Hippocampal formation (tissue), 2 donors: ENCODE measurements at regions not wholly inside any gene's neighbourhood (a gene's known extent, or its start where the extent isn't known, plus 50 kb on each side); places are given as distances from the start of the nearest gene placed in this dataset.
"Not testable (repeated sequence)": the region's sequence is repeated elsewhere in the genome, so short reads cannot be mapped to it uniquely, and the experiment has no call there.

Source experiments
- DNase-seq, 2 donors: peaks; one replicate each; lab custom pipeline; 2025; lab: John Stamatoyannopoulos, UW

DNA sequence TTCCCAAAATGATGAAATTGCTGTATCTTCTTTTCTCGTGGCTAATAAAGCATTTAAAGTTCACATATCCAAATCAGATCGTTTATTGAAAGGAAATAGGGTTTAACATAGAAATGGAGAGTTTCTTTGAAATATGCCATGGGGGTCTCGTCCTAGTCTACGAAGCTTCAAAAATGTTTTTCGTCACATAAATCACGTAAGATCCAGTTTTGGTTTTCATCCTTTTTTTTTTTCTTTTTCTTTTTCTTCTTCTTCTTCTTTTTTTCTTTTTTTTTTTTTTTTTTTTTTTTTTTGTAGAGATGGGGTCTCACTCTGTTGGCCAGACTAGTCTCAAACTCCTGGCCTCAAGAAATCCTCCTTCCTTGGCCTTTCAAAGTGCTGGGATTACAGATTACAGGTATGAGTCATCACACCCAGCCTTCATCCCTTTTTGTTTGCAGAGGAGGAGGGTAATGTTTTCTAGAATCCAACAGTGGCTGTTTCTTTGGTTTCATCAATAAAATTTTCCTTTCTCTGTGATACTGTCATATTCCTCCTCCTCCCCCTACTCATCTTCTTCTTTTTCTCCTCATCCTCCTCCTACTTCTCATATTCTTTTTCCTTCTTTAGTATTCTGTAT, 94.7 kb upstream of the LOC128125822 start:
- DNase-seq: no peak

DNA sequence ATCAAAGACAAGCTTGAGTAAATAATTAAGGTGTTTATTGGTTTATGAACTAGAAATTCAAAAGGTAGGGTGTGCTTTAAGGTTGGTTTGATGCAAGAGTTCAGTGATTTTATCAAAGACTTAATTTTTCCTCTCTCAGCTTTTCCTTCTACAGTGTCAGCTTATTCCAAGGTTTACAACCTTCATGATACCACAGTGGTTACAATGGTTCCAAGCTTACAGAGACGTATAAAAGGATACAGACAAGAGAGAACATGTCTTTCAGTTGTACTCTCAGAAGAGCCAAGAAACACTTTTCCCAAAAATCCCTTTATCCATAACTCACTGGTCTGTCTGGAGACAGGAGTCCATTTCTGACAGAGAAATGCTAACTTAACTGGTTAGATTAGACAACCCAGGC, 93.5 kb upstream of the LOC128125822 start:
- no peak for DNase-seq

DNA sequence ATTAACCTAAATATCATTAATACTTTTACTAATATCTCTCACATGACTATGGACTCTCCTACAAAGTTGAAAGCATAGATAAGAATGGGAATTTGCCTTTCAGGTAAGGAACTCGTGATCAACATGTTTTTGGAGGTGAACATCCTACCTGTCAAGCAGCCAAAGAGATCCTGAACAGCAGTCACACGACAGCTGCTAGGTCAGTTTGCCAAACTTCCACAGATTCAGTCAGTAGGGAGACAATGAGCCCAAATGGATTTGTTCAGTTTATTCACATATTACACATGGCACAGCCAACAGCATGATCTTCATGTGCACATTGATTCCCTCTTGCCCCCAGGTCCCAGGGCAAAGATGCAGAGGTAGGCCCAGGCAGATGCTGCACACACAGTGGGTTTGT, 86.1 kb upstream of the LOC128125822 start:
- DNase-seq: no peak

DNA sequence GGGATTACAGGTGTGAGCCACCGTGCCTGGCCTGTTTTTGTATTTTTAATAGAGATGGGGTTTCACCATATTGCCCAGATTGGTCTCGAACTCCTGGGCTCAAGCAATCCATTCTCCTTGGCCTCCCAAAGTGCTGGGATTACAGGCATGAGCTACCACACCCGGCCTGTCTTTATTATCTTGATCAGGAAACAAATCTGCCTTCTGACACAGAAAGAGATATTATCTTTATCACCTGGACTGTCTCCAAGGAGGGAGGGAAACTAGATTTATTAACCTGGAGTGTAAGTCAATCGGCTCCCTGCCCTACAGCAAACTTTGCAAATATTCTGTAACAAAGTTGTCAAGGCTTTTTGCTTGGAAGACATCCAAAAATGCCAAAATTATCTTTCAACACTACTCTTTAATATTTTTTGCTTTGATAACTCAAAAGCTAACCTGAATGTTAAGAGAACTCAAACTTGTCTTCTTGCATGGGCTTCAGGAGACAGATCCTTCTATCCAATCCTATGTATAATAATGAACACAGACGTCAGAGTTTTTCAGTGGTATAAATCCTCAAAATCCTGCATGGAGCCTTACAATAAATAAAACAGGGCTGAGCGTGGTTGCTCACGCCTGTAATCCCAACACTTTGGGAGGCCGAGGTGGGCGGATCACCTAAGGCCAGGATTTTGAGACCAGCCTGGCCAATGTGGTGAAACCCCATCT, 85.0 kb upstream of the LOC128125822 start:
- no peak for DNase-seq

DNA sequence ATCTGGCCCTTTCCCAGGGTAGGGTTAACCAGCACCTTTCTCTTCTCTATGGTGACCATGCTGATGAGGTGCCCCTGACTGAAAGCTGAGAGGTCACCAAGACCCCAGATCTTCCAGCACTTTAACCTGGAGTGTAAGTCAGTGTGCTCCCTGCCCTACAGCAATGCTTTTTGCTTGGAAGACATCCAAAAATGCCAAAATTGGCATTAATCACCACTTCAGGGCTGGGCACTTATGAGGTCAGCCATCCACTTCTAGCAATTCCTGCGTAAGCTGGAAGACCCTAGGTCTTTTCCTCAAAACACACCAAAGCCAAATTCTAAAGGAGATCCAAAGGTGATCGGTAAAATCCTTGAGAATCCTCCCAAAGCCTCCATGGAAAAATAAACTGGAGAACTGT, 81.2 kb upstream of the LOC128125822 start:
- DNase-seq: no peak

DNA sequence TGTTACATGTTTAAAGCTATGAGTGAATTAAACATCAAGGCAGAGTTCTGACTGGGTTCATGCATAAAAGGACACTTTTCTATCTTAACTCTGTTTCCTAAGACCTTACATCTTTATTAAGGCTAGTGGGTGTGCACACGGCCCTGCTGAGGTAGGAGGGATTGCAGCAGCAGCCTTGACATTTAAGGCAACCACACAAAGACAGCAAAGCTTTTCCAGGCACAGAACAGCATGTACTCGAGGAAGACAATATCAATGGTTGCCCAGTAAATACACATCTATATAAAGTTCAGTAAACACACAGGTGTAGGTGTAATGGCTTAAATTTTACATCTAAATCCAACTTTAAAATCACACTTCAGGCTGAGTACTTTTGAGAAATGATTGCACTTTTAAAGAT, 79.8 kb upstream of the LOC128125822 start:
- DNase-seq: no peak

DNA sequence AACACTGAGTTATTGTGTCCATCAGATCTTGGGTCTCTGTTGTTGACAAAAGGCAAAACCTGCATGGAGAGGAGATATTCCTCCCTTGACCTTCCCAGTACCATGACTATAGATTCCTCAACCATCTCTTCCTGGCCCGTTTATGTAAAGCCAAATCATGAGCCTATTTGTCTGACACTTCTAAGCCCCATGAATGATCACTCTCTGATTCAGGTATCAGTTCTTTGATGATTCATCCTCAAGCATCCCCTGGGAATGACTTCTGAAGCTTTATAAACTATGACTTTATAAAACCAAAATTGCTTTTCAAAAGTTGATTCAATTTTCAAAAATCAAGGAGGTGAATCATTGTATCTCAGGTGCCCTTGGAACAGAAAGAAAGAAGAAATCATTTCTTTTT, 78.7 kb upstream of the LOC128125822 start:
- no peak for DNase-seq

DNA sequence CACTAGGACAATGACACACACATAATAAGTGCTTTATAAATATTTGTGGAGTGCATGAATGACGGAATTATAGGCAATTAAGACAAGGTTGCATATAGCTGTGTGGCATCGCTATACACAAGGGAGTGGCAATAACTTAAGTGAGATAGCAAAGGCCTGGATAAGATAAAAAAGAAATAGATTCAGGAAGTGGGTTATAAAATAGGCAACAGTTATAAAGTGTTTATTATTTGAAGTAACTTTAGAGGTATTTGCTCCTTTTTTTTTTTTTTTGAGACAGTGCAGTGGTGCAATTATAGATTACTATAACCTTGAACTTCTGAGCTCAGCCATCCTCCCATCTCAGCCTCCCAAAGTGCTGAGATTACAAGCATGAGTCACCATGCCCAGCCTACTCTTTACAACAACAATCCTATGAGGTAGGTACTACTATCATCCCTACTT, 75.9 kb upstream of the LOC128125822 start:
- no peak for DNase-seq

DNA sequence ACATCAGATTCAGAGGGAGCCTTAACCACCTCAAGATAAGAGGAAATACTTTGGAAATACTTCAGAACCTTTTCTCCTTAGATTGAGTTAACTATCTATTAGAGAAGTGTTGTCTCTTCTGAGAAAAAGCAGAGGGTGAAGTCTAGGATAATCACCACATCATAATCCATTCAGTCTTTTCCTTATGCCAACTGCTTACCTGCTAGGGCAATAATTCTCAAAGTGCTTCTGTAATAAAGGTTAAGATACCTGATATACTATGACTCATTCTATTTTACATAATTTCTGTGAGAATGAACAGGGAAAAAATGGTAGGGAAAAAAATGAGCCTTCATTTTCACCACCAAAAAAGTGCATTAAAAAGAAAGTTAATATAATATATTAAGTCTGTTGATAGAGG, 70.1 kb upstream of the LOC128125822 start:
- no peak for DNase-seq

DNA sequence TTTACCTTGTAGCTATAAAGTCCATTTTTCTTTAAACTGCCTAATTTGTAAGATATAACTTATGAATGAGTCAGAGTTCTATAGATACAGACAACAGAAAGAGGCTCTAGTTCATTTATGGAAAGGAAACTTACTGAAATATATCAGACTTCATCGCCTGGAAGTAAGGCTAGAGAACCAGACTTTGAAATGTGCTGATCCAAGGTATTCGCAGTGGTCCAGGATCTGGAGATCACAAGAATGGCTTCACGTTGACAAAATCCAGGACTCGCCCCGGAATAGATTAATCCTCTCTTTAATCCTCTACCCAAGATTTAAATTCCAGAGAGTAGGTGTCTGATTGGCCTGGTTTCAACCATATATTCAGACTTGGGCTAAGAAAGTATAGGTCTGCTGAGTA, 69.1 kb upstream of the LOC128125822 start:
- no peak for DNase-seq

DNA sequence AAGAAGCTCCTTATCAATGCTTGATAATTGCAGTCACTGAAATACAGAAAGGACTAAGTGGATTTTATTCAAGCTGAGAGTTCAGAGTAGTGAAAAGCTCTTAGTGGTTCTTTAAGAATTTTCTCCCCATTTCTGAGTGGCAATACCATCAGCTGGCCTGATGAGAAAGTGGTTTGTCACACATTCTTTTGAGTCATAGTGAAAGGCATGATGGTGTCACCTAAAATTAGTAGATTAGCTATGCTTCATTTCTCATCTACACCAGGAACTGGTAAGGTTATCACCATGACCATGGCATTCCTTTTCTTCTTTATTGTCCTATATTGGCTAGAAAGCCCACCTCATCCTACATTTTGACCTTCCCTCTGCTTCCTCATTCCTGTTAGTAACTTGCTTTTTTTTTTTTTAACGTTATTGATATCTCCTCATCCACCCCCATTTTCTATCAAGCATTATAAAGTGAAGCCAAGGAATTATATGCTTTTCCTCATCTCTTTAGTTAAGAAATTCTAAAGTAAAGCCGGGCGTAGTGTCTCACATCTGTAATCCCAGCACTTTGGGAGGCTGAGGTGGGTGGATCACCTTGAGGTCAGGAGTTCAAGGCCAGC, 67.4 kb upstream of the LOC128125822 start:
- DNase-seq: no peak

DNA sequence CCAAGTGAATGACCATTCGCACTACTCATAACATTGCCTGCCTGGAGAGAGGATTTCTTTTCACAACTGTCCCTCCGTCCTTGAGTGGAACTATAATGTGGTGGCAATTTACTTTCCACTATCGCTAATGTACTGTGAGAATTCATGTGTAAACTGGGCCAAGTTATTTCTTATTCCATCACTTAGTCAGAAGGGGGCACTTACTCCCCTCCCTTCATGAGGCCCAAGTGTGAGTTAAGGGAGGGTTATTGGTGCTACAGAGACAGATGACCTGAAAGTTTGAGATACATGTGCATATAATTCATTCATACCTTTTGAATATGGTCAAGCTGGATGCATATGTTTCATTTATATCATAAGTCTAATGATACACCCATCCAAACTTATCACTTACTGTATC, 65.2 kb upstream of the LOC128125822 start:
- no peak for DNase-seq

DNA sequence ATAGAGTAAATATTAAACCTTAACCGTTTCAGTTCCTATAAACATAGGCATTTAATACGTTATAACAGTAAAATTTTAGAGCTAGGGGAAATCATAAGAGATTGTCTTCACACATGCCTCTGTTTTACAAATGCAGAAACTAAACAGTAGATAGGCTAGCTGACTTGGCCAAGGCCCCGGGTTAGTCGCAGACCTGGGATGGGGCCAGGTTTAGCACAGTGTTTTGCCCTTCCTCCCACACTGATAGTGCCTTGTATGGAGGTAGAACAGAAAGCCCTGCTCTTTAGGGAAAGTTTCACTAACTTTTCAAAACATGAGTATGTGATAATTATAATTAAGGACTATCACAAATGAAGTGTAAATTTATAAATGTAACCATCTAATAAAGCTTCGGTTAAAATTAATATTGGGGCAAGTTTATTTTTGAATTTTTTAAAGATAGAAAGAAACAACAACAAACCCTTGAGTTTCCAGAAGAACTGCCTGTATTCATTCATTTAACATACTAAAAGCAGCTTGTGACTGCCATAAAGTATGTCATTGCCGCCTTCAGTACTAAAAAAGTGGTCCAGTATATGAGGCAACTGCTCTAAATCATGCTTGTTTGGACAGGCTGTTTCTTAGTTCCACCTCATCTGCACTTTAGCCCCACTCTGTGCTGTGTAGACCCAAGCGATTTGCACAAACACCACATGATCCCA, 62.5 kb upstream of the LOC128125822 start:
- DNase-seq: no peak

DNA sequence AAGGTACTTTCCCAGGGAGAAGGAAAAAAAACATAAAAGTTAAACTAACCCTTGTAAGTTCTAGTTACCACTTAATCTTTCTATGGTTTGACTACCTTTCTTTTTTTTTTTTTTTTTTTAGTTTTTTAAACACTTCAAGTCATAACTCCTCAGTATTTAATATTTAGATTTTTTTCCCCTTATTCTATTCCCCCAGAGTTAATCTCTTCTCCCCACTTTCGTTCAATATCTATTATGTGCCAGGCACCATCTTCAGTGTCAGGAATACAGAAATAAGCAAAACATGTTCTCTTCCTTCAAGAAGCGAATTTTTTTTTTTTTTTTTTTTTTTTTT, 62.0 kb upstream of the LOC128125822 start:
- DNase-seq: no peak

DNA sequence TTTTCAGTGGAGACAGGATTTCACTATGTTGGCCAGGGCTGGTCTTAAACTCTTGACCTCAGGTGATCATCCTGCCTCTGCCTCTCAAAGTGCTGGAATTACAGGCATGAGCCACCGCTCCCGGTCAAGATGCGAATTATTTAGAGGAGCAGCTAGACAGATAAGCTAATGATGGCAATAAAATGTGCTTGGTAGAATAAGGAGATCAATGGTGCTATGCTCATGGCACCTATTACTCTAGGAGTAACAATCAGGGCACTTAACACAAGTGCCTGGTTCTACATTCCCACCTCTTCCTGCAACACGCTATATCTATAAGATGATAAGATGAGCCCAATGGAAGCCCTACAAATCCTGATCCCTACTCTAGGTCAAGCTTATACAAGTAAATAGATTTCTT, 61.4 kb upstream of the LOC128125822 start:
- no peak for DNase-seq

DNA sequence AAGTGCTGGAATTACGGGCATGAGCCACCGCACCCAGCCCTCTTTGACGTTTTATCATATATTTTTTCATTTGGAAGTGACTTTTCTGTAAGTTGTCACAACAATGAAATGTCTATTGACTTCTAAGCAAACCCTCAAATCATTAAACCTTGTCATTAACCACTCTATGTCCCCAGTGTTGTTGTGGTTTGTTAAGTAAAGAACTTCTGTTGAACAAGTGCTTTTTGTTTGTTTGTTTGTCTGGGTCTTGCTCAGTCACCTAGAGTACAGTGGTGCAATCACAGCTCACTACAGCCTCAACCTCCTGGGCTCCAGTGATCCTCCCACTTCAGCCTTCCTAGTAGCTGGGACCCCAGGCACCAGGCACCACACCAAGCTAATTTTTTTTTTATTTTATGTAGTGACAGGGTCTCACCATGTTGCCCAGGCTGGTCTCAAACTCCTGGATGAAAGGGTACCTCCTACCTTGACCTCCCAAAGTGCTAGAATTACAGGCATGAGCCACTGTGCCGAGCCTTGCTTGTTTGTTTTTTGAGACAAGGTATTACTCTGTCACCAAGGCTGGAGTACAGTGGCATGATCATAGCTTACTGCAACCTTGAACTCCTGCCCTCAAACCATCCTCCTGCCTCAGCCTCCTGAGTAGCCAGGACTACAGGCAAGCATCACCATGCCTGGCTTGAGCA, 57.6 kb upstream of the LOC128125822 start:
- no peak for DNase-seq

DNA sequence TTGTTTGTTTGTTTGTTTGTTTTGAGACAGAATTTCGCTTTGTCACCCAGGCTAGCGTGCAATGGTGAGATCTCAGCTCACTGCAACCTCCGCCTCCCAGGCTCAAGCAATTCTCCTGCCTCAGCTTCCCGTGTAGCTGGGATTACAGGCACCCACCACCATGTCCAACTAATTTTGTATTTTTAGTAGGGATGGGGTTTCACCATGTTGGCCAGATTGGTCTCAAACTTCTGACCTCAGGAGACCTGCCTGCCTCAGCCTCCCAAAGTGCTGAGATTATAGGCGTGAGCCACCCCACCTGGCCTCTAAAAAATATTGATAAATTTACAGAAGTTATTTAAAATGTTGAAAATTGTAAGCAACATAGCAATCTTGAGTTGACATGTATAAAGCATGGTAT, 57.1 kb upstream of the LOC128125822 start:
- not testable (repeated sequence) for DNase-seq

DNA sequence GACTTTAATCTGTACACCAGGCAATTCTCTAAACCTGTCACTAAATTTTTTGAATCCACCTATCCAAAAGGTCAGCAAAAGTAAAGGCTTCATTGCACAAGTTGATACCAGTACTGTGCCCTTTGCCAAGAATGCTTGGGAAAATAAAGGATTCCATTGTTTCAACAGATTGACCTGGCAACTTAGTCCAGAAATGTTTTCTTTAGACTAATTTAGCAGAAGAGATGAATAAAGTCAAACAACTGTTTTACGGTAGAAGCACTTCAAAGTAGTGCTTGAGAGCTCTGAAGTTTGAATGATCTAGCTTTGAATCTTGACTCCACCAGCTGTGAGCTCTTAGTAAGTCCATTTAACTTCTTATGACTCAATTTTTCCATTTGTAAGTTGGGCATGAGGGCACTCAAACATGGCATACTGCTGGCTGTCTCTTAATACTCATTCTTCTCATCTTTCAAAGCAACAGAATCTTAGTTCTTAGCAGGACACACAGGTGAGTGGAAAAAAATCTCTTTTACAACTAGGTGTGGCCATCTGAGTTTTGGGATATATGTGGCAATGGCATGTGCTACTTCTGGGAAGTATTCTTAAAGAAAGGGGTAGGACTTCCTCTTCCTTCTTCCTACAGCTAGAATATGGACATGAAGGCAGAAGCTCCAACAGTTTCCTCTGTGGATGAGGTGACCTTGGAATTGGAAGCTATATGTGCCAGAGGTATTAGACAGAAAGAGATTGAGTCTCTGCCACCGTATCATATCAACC, 55.9 kb upstream of the LOC128125822 start:
- DNase-seq: no peak

DNA sequence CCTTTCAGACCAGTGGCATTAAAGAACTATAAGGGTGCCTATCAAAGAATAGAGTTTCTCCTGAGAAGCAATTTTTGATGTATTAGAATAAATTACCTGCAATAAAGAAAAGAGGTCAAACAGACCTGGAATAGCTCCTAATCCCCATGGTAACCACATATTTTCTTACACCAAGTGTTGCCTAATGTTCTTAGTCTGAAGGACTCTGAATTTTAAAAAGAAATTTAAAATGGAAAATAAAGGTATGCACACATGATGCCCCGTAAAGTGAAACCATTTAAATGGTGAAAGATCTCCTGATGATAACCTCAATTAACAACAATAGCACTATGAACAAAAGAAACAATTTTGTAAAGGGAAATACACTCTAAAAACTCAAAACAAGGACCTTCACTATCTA, 55.1 kb upstream of the LOC128125822 start:
- no peak for DNase-seq

DNA sequence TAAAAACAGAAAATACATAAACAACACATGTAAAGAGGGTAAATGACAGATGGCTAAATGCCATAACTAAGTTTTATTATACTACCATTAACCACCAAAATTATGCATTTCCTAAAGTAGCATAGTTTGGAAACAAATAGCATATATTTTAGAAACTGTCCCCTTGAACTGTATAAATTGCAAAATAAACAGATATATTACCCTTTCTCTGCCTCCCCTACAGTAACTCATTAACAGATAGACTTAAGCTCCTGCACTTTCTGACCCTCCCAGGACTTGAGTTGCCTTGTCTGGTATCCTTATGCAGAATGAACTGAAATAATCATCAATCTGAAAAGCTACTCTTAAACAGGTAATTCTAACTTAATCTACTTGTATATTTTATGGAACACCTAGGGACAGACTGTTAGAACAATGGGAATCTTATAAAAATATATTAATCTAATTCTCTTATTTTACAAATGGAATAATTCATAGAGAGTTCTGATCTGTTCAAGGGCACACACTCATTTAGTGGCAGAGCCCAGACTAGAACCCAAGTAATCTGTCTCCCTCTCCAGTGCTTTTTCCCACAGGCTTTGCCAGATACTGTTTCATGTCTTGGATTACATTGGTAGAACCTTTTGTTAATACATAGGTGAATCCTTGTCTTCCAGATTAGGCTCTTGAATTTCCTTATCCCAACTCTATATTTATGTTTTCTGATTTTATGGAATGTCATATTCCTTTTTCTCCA, 50.6 kb upstream of the LOC128125822 start:
- DNase-seq: no peak
